ENCODE measurements at regions not wholly inside any gene's neighbourhood (a gene's known extent, or its start where the extent isn't known, plus 50 kb on each side); places are given as distances from the start of the nearest gene placed in this dataset.

- H3K4me3 ChIP-seq, result no peak overlapping the region
- no peak overlapping the region for H3K27ac ChIP-seq
- TF ChIP-seq, protein P1, sequence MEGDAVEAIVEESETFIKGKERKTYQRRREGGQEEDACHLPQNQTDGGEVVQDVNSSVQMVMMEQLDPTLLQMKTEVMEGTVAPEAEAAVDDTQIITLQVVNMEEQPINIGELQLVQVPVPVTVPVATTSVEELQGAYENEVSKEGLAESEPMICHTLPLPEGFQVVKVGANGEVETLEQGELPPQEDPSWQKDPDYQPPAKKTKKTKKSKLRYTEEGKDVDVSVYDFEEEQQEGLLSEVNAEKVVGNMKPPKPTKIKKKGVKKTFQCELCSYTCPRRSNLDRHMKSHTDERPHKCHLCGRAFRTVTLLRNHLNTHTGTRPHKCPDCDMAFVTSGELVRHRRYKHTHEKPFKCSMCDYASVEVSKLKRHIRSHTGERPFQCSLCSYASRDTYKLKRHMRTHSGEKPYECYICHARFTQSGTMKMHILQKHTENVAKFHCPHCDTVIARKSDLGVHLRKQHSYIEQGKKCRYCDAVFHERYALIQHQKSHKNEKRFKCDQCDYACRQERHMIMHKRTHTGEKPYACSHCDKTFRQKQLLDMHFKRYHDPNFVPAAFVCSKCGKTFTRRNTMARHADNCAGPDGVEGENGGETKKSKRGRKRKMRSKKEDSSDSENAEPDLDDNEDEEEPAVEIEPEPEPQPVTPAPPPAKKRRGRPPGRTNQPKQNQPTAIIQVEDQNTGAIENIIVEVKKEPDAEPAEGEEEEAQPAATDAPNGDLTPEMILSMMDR (IDR thresholded peaks at IDR 0.05), result no peak
- DNase-seq (ENCODE audit: low spot score), result no peak
These were observed 554.4 kb downstream of the IGSF11 start for GRCh38 chr3:118480101-118480860.

GRCh38 chr3:118485693-118486092 is 549.0 kb downstream of the IGSF11 start:
- Histone ChIP-seq H3K27ac (no peak overlapping the region), H3K4me3 (no peak overlapping the region)
- no peak for DNase-seq (ENCODE audit: low spot score)
- TF ChIP-seq, protein P1 (IDR thresholded peaks at IDR 0.05), result no peak

DNA sequence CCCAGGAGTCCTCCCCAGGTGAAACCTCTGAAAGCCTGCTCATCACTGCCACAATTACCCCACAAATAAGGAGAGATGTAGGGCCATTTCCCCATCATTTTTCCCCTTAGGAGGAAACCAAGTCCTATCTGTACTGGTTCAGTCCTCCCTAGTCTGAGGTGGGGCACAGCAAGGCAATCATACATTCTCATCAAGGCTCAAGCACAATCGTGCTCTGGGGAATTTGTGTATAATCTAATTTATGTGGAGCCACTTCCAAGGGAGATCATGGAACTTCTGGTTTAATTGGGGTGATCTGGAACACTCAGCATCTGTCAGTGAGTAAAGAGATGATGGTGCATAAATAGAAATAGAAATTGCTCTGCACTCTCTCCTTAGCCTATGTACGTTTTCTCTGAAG is 546.9 kb downstream of the IGSF11 start:
- DNase-seq (ENCODE audit: low spot score), result no peak
- TF ChIP-seq, protein P1 (IDR thresholded peaks at IDR 0.05), result no peak
- H3K27ac ChIP-seq, result no peak overlapping the region

DNA sequence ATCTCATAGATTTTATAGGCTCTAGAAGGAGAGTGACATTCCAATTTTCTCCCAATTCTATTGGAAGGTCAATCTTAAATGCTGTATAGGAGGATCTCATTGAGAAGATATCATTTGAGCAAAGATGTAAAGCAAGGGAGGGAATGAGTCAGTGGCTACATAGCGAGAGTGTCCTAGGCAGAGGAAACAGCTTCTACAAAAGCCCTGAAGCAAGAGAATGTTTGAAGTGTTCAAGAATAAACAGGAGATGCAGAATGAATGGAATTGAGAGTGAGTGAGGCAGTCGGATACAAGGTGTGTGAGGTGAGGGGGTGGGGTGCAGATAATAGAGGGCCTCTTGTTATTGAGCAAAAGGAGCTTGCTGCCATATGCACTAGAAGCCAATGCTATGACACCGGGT is 545.9 kb downstream of the IGSF11 start:
- Histone ChIP-seq H3K27ac (no peak overlapping the region), H3K4me3 (no peak overlapping the region)
- TF ChIP-seq, protein P1 (IDR thresholded peaks at IDR 0.05), result no peak
- no peak for DNase-seq (ENCODE audit: low spot score)

More for the DNA sequence above, 546.9 kb downstream of the IGSF11 start:
- no peak overlapping the region for H3K4me3 ChIP-seq

DNA sequence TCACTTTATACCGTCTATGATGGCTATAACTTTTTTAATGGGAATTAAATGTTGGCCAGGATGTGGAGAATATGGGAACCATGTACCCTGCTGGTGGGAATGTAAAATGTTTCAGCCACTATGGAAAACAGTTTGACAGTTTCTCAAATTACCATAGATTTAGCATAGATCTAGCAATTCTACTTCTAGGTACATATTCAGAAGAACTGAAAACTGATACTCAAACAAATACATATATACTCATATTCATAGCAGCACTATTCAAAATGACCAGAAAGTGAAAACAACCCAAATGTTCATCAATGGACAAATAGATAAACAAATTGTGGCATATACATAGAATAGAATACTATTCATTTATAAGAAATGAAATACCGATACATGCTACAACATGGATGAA is 539.4 kb downstream of the IGSF11 start:
- TF ChIP-seq, protein P1 (IDR thresholded peaks at IDR 0.05), result no peak
- no peak overlapping the region for H3K27ac ChIP-seq
- DNase-seq (ENCODE audit: low spot score), result no peak
- H3K4me3 ChIP-seq, result no peak overlapping the region

DNA sequence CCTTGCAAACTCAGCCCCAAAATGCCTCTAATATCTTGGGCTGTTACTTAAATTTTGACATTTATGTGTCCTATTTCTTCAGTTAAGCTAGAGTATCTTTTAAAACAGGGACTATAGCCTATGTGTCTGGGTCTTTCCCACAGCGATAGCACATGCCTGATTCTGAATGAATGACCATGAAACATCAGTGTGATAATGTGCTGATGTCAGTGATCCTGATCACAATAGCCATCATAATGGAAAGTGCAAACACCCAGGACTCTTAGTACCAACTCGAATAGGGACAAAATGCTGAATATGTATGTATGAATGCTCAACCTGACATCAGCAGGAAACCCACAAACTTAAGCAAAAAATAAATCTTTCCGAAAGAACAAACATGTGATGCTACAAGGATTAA is 537.4 kb downstream of the IGSF11 start:
- Histone ChIP-seq H3K27ac (no peak overlapping the region), H3K4me3 (no peak overlapping the region)
- TF ChIP-seq, protein P1 (IDR thresholded peaks at IDR 0.05), result no peak
- no peak for DNase-seq (ENCODE audit: low spot score)

DNA sequence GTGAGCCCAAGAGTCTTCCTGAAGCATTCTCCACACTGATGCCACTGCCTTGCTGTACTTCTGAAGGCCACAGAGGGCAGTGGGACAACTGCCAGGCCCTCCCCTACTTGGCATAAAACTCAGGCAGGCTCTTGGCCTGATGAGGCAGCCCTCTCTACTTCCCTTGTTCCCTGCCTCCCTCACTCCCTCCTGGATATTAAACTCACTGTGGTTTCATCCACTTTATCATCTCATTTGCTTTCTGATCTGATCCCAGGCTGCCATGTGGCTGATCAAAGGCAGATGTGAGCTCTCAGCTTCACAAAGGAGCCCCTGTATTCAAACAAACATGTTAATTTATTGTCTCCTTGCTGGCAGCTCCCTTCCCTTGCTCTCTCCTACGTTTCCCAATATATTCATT is 533.5 kb downstream of the IGSF11 start:
- Histone ChIP-seq H3K27ac (no peak overlapping the region), H3K4me3 (no peak overlapping the region)
- TF ChIP-seq, protein P1 (IDR thresholded peaks at IDR 0.05), result no peak
- DNase-seq (ENCODE audit: low spot score), result no peak

All from coronary artery (tissue), 2 donors.